Astrocyte (in vitro differentiated cells and primary cell): ENCODE measurements at regions not wholly inside any gene's neighbourhood (a gene's known extent, or its start where the extent isn't known, plus 50 kb on each side); places are given as distances from the start of the nearest gene placed in this dataset.
A peak's percentile ranks its signal among the peaks of the same experiment; 100 is the strongest.

Source experiments
- DNase-seq: peaks from one replicate; pipeline ENCODE4 v3.0.0-alpha.2; 2010; ENCODE audit warnings: low read depth
- FAIRE-seq: peaks from 2 replicates; lab custom pipeline; 2011; peaks lifted over from hg19 to GRCh38; lab: Jason Lieb, UNC
- H2AFZ ChIP-seq: 2 replicates; pipeline ENCODE4 v1.6.0; 2012; ENCODE audit warnings: low read depth, low read length, inconsistent platforms
- H3K27ac ChIP-seq: 2 replicates; pipeline ENCODE4 v1.5.1; 2011; ENCODE audit warnings: low read depth, low read length, inconsistent platforms
- H3K27me3 ChIP-seq: 2 replicates; pipeline ENCODE4 v1.6.0; 2011; ENCODE audit warnings: low read length, inconsistent platforms; ENCODE audit not compliant: insufficient read depth
- H3K36me3 ChIP-seq: 2 replicates; pipeline ENCODE4 v1.5.1; 2011; ENCODE audit warnings: low read length, inconsistent platforms; ENCODE audit not compliant: insufficient read depth
- H3K4me1 ChIP-seq: 2 replicates; pipeline ENCODE4 v1.5.1; 2011; ENCODE audit warnings: low read length, inconsistent platforms; ENCODE audit not compliant: insufficient read depth
- H3K4me2 ChIP-seq: 2 replicates; pipeline ENCODE4 v1.6.0; 2012; ENCODE audit warnings: low read length, inconsistent platforms
- H3K4me3 ChIP-seq: 2 replicates; pipeline ENCODE4 v1.5.1; 2011; ENCODE audit warnings: low read depth, mild to moderate bottlenecking, low read length, inconsistent platforms; ENCODE audit not compliant: insufficient read depth
- H3K79me2 ChIP-seq: 2 replicates; pipeline ENCODE4 v1.6.0; 2012; ENCODE audit warnings: mild to moderate bottlenecking, low read length, inconsistent platforms; ENCODE audit not compliant: insufficient read depth
- H3K9ac ChIP-seq: 2 replicates; pipeline ENCODE4 v1.6.0; 2012; ENCODE audit warnings: mild to moderate bottlenecking, low read length, inconsistent platforms
- H3K9me3 ChIP-seq: 2 replicates; pipeline ENCODE4 v1.5.1; 2012; ENCODE audit warnings: low read depth, mild to moderate bottlenecking, low read length, inconsistent platforms; ENCODE audit not compliant: insufficient read depth
- H4K20me1 ChIP-seq: 2 replicates; pipeline ENCODE4 v1.6.0; 2012; ENCODE audit warnings: low read length, inconsistent platforms; ENCODE audit not compliant: insufficient read depth
- H3K27ac Mint-ChIP-seq: one replicate; pipeline ENCODE4 v1.8.0; 2021; ENCODE audit warnings: mild to moderate bottlenecking, mixed read lengths; ENCODE audit not compliant: unreplicated experiment
- H3K27me3 Mint-ChIP-seq: one replicate; pipeline ENCODE4 v1.8.0; 2021; ENCODE audit warnings: low read depth, mixed read lengths; ENCODE audit not compliant: unreplicated experiment
- H3K36me3 Mint-ChIP-seq: one replicate; pipeline ENCODE4 v1.8.0; 2021; ENCODE audit warnings: low read depth, mixed read lengths; ENCODE audit not compliant: unreplicated experiment
- H3K4me1 Mint-ChIP-seq: one replicate; pipeline ENCODE4 v1.8.0; 2021; ENCODE audit warnings: low read depth, mixed read lengths; ENCODE audit not compliant: unreplicated experiment
- H3K4me3 Mint-ChIP-seq: one replicate; pipeline ENCODE4 v1.8.0; 2021; ENCODE audit warnings: mild to moderate bottlenecking, moderate library complexity, mixed read lengths; ENCODE audit not compliant: unreplicated experiment
- H3K9me3 Mint-ChIP-seq: one replicate; pipeline ENCODE4 v1.8.0; 2021; ENCODE audit warnings: mild to moderate bottlenecking, mixed read lengths; ENCODE audit not compliant: unreplicated experiment
- EZH2 ChIP-seq: IDR thresholded peaks from 2 replicates; pipeline ENCODE4 v1.6.1; 2012; ENCODE audit warnings: mild to moderate bottlenecking, low read length, inconsistent platforms; ENCODE audit not compliant: insufficient read depth
- TF ChIP-seq, protein P1 (sequence below): IDR thresholded peaks from 2 replicates; pipeline ENCODE4 v1.5.1; 2011; ENCODE audit warnings: low read depth, mild to moderate bottlenecking, inconsistent platforms, low read length, moderate library complexity; ENCODE audit not compliant: insufficient read depth

DNA sequence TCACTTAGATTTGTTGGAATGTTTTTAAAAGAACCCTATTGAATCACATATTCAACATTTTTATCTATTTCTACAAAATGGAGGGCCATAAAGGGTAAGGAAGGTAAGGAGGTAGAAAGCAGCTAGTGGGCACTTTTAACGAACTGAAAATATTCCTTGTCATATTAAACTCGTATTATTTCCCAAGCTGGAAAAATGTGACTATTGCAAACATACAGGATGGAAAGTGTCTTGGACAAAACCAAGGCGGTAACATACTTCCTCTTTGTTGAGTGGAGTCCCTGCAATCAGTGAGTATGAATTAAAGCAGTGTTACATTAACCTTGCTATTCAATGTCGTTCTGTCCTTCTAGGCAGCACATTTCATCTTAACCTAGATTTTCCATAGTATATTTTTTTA is 165.6 kb downstream of the RCN1 start:
- Mint-ChIP-seq H3K4me1 (peaks cover 8% of the 10 kb centered on the region), H3K9me3 (no peaks in the 10 kb centered on the region), H3K27ac (no peak overlapping the region), H3K4me3 (no peak overlapping the region), H3K36me3 (no peaks in the 10 kb centered on the region), H3K27me3 (no peaks in the 10 kb centered on the region)
- H3K4me3 ChIP-seq, result no peak overlapping the region
- H3K4me1 ChIP-seq, result no peaks in the 10 kb centered on the region
- H3K9me3 ChIP-seq, result no peaks in the 10 kb centered on the region
- no peaks in the 10 kb centered on the region for H3K27me3 ChIP-seq
- DNase-seq, result no peak
- no peaks in the 10 kb centered on the region for H3K79me2 ChIP-seq
- TF ChIP-seq, protein P1, sequence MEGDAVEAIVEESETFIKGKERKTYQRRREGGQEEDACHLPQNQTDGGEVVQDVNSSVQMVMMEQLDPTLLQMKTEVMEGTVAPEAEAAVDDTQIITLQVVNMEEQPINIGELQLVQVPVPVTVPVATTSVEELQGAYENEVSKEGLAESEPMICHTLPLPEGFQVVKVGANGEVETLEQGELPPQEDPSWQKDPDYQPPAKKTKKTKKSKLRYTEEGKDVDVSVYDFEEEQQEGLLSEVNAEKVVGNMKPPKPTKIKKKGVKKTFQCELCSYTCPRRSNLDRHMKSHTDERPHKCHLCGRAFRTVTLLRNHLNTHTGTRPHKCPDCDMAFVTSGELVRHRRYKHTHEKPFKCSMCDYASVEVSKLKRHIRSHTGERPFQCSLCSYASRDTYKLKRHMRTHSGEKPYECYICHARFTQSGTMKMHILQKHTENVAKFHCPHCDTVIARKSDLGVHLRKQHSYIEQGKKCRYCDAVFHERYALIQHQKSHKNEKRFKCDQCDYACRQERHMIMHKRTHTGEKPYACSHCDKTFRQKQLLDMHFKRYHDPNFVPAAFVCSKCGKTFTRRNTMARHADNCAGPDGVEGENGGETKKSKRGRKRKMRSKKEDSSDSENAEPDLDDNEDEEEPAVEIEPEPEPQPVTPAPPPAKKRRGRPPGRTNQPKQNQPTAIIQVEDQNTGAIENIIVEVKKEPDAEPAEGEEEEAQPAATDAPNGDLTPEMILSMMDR, result no peak
- no peak for TF ChIP-seq EZH2
- FAIRE-seq, result no peak
- H3K27ac ChIP-seq, result no peak overlapping the region
- no peak overlapping the region for H2AFZ ChIP-seq
- no peaks in the 10 kb centered on the region for H4K20me1 ChIP-seq
- H3K36me3 ChIP-seq, result no peaks in the 10 kb centered on the region
- H3K9ac ChIP-seq, result no peak overlapping the region
- H3K4me2 ChIP-seq, result no peak overlapping the region

- no peaks in the 10 kb centered on the region for H3K36me3 Mint-ChIP-seq
- no peak overlapping the region for H3K4me3 ChIP-seq
- no peak overlapping the region for H2AFZ ChIP-seq
Measured at GRCh38 chr11:32259641-32260081, 168.8 kb downstream of the RCN1 start.

DNA sequence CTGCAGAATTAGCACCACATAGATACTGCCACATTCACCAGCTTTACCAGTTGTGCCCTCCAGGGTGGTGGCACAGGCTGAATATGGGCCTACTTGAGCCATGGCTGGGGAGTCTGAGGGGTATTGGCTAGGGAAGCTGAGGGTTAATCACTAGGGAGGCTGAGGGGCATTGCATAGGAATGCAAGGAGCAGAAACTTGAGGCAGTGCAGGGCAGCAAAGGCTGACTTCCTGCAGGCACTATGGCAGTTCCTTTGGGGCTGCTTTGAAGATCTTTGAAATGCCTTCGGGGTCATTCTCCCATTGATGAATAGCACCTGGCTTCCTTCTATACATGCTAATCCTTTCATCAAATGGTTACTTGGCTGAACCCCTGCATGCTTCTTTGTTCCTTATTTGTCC is 171.5 kb downstream of the RCN1 start:
- Histone ChIP-seq H3K9me3 (no peaks in the 10 kb centered on the region), H3K9ac (no peak overlapping the region), H3K27me3 (peaks cover 2% of the 10 kb centered on the region), H3K4me3 (no peak overlapping the region), H4K20me1 (no peaks in the 10 kb centered on the region), H3K36me3 (no peaks in the 10 kb centered on the region), H3K4me2 (no peak overlapping the region), H3K4me1 (no peaks in the 10 kb centered on the region), H3K79me2 (no peaks in the 10 kb centered on the region), H3K27ac (no peak overlapping the region), H2AFZ (no peak overlapping the region)
- Mint-ChIP-seq H3K9me3 (no peaks in the 10 kb centered on the region), H3K27me3 (no peaks in the 10 kb centered on the region), H3K27ac (no peak overlapping the region), H3K36me3 (no peaks in the 10 kb centered on the region), H3K4me1 (peaks cover 8% of the 10 kb centered on the region), H3K4me3 (no peak overlapping the region)
- TF ChIP-seq, protein P1, result no peak
- no peak for TF ChIP-seq EZH2
- DNase-seq (no peak), FAIRE-seq (no peak)

More at GRCh38 chr11:32259641-32260081, 168.8 kb downstream of the RCN1 start:
- H3K79me2 ChIP-seq, result no peaks in the 10 kb centered on the region
- no peaks in the 10 kb centered on the region for H3K27me3 ChIP-seq
- no peaks in the 10 kb centered on the region for H3K9me3 ChIP-seq
- no peak for FAIRE-seq
- H3K36me3 ChIP-seq, result no peaks in the 10 kb centered on the region
- no peak overlapping the region for H3K9ac ChIP-seq
- Mint-ChIP-seq H3K27me3 (no peaks in the 10 kb centered on the region), H3K9me3 (no peaks in the 10 kb centered on the region), H3K27ac (peak overlapping the region; percentile 59), H3K4me1 (peaks cover 8% of the 10 kb centered on the region), H3K4me3 (no peak overlapping the region)
- no peaks in the 10 kb centered on the region for H3K4me1 ChIP-seq
- TF ChIP-seq, protein P1, result no peak
- no peak for TF ChIP-seq EZH2
- H3K27ac ChIP-seq, result peak overlapping the region; percentile 5
- H4K20me1 ChIP-seq, result no peaks in the 10 kb centered on the region
- DNase-seq, result peak; percentile 81
- H3K4me2 ChIP-seq, result peak overlapping the region; percentile 5
